ENCODE measurements at regions not wholly inside any gene's neighbourhood (a gene's known extent, or its start where the extent isn't known, plus 50 kb on each side); places are given as distances from the start of the nearest gene placed in this dataset.

DNA sequence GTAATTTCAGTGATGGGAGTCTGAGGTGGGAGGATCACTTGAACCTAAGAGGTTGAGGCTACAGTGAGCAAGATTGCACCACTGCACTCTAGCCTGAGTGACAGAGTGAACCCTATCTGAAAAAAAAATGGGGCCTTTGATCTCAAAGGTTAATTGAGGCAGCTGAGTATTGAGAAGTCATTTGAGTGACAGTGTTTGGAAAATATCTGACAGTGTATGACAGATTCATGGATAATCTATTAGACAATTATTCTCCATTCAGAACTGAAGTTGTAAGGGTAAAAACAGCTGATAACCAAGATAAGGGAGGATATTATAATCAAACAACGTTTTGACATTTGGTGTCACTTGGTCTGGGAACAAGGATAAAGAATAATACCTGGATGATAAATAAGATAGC lies 50.9 kb upstream of the CD36 start:
- Mint-ChIP-seq H3K4me1 (no peaks in the 10 kb centered on the region), H3K9me3 (no peaks in the 10 kb centered on the region), H3K27me3 (ENCODE audit: low read depth) (no peaks in the 10 kb centered on the region), H3K27ac (ENCODE audit: unreplicated experiment) (no peak overlapping the region), H3K4me3 (no peak overlapping the region), H3K36me3 (ENCODE audit: low read depth) (no peaks in the 10 kb centered on the region)
- TF ChIP-seq, protein P1, sequence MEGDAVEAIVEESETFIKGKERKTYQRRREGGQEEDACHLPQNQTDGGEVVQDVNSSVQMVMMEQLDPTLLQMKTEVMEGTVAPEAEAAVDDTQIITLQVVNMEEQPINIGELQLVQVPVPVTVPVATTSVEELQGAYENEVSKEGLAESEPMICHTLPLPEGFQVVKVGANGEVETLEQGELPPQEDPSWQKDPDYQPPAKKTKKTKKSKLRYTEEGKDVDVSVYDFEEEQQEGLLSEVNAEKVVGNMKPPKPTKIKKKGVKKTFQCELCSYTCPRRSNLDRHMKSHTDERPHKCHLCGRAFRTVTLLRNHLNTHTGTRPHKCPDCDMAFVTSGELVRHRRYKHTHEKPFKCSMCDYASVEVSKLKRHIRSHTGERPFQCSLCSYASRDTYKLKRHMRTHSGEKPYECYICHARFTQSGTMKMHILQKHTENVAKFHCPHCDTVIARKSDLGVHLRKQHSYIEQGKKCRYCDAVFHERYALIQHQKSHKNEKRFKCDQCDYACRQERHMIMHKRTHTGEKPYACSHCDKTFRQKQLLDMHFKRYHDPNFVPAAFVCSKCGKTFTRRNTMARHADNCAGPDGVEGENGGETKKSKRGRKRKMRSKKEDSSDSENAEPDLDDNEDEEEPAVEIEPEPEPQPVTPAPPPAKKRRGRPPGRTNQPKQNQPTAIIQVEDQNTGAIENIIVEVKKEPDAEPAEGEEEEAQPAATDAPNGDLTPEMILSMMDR (conservative IDR thresholded peaks at IDR 0.05), result no peak
- no peak for DNase-seq (ENCODE audit: low read depth, low spot score)

GRCh38 chr7:80588591-80588990 lies 49.9 kb upstream of the CD36 start:
- Mint-ChIP-seq H3K27ac (ENCODE audit: unreplicated experiment) (no peak overlapping the region), H3K4me1 (no peaks in the 10 kb centered on the region), H3K36me3 (ENCODE audit: low read depth) (no peaks in the 10 kb centered on the region), H3K9me3 (no peaks in the 10 kb centered on the region), H3K27me3 (ENCODE audit: low read depth) (no peaks in the 10 kb centered on the region), H3K4me3 (no peak overlapping the region)
- TF ChIP-seq, protein P1 (conservative IDR thresholded peaks at IDR 0.05), result no peak
- no peak for DNase-seq (ENCODE audit: low read depth, low spot score)

Data from neural crest cell (in vitro differentiated cells).